NT2/D1 (cell line): ENCODE measurements at regions not wholly inside any gene's neighbourhood (a gene's known extent, or its start where the extent isn't known, plus 50 kb on each side); places are given as distances from the start of the nearest gene placed in this dataset.

Source experiments
- YY1 ChIP-seq: IDR thresholded peaks from 2 replicates; pipeline ENCODE4 v1.6.1; 2011; ENCODE audit not compliant: insufficient read length, insufficient read depth
- ZNF274 ChIP-seq: IDR thresholded peaks from 2 replicates; pipeline ENCODE4 v1.6.1; 2011; ENCODE audit warnings: mild to moderate bottlenecking, low read depth, low read length

DNA sequence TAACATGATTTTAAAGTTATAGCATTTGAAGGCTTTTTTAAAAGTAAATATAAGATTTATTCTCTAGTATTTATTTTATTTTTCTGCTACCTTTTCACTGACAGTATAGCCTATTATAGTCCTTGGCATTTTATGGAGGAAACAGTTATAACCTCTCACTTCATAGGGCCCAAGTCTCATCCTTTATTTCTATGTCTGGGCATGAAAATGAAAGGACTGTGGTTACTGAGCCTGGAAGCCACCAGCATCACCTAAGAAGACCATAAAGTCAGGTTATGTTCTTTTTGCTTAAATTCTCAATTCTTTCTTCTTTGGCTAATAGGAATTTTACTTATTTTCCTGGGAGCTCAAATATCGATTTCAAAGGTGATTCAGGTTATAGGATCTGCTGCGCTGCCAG, 494.7 kb upstream of the TECRL start:
- TF ChIP-seq ZNF274 (no peak), YY1 (no peak)
